Neuronal stem cell (in vitro differentiated cells): ENCODE measurements at regions not wholly inside any gene's neighbourhood (a gene's known extent, or its start where the extent isn't known, plus 50 kb on each side); places are given as distances from the start of the nearest gene placed in this dataset.
A peak's percentile ranks its signal among the peaks of the same experiment; 100 is the strongest.

Experiments
- DNase-seq: peaks from one replicate; pipeline ENCODE4 v3.0.0-alpha.2; 2013; ENCODE audit warnings: low spot score
- H2AFZ ChIP-seq: one replicate; pipeline ENCODE4 v1.6.1; 2013; ENCODE audit warnings: mild to moderate bottlenecking, low read length, inconsistent platforms
- H2AK5ac ChIP-seq: 2 replicates; pipeline ENCODE4 v1.6.1; 2013; ENCODE audit warnings: low read depth, mild to moderate bottlenecking, inconsistent platforms, low read length, moderate library complexity, mixed read lengths
- H2BK120ac ChIP-seq: 2 replicates; pipeline ENCODE4 v1.6.1; 2013; ENCODE audit warnings: low read depth, mild to moderate bottlenecking, inconsistent platforms, low read length, moderate library complexity, mixed read lengths
- H2BK12ac ChIP-seq: one replicate; pipeline ENCODE4 v1.6.1; 2013; ENCODE audit warnings: low read length, inconsistent platforms
- H2BK15ac ChIP-seq: 2 replicates; pipeline ENCODE4 v1.6.1; 2013; ENCODE audit warnings: mild to moderate bottlenecking, low read length, inconsistent platforms, mixed read lengths
- H2BK5ac ChIP-seq: one replicate; pipeline ENCODE4 v1.6.1; 2013; ENCODE audit warnings: inconsistent platforms, mild to moderate bottlenecking, low read length, moderate library complexity
- H3K14ac ChIP-seq: one replicate; pipeline ENCODE4 v1.6.1; 2013; ENCODE audit warnings: low read length, inconsistent platforms
- H3K18ac ChIP-seq: 2 replicates; pipeline ENCODE4 v1.6.1; 2013; ENCODE audit warnings: low read length, inconsistent platforms
- H3K23ac ChIP-seq: 2 replicates; pipeline ENCODE4 v1.6.1; 2013; ENCODE audit warnings: low read depth, mild to moderate bottlenecking, mixed read lengths, low read length, inconsistent platforms; ENCODE audit not compliant: poor library complexity
- H3K27ac ChIP-seq: replicated peaks from 3 replicates; pipeline ENCODE4 v1.5.1; 2013; ENCODE audit warnings: low read length, inconsistent platforms
- H3K27me3 ChIP-seq, 3 experiments: 2 replicates each; pipeline ENCODE4 v1.6.1; 2013; ENCODE audit warnings: low read length in 3 of 3, mild to moderate bottlenecking in 2 of 3, inconsistent platforms in 1 of 3, low read depth in 1 of 3, mixed read lengths in 1 of 3, moderate library complexity in 1 of 3; ENCODE audit not compliant: control insufficient read depth in 3 of 3, insufficient read depth in 3 of 3
- H3K36me3 ChIP-seq, 2 donors: replicated peaks in 1 of 2; 2 replicates each; pipeline ENCODE4 v1.6.1; 2013; ENCODE audit warnings: low read length in 2 of 2; ENCODE audit not compliant: control insufficient read depth in 2 of 2, insufficient read depth in 2 of 2
- H3K4ac ChIP-seq: 2 replicates; pipeline ENCODE4 v1.6.1; 2013; ENCODE audit warnings: inconsistent platforms, mild to moderate bottlenecking, low read length, moderate library complexity
- H3K4me1 ChIP-seq, 2 donors: 1 replicate in 1 of 2; 2 replicates in 1 of 2; pipeline ENCODE4 v1.6.1; 2013; ENCODE audit warnings: low read length in 2 of 2, low read depth in 1 of 2; ENCODE audit not compliant: control insufficient read depth in 2 of 2, insufficient read depth in 1 of 2
- H3K4me2 ChIP-seq: one replicate; pipeline ENCODE4 v1.6.1; 2013; ENCODE audit warnings: mild to moderate bottlenecking, low read length, inconsistent platforms; ENCODE audit not compliant: insufficient read depth, poor library complexity, severe bottlenecking
- H3K4me3 ChIP-seq, 2 donors: 2 replicates each; pipeline ENCODE4 v1.5.1; 2013; ENCODE audit warnings: low read length in 2 of 2, mild to moderate bottlenecking in 2 of 2, inconsistent platforms in 1 of 2, moderate library complexity in 1 of 2
- H3K79me1 ChIP-seq: one replicate; pipeline ENCODE4 v1.6.1; 2013; ENCODE audit warnings: low read depth, mild to moderate bottlenecking, inconsistent platforms, low read length, moderate library complexity
- H3K9ac ChIP-seq: one replicate; pipeline ENCODE4 v1.6.1; 2013; ENCODE audit warnings: mild to moderate bottlenecking, low read depth, low read length, inconsistent platforms; ENCODE audit not compliant: poor library complexity
- H3K9me3 ChIP-seq, 2 donors: replicated peaks in 1 of 2; 2 replicates each; pipeline versions ENCODE3 to v1.6.1; 2013; ENCODE audit warnings: low read length in 2 of 2, mild to moderate bottlenecking in 2 of 2, inconsistent platforms in 1 of 2, low read depth in 1 of 2, mixed read lengths in 1 of 2, moderate library complexity in 1 of 2; ENCODE audit not compliant: control insufficient read depth in 2 of 2, insufficient read depth in 1 of 2
- H4K8ac ChIP-seq: one replicate; pipeline ENCODE4 v1.6.1; 2013; ENCODE audit warnings: low read depth, mild to moderate bottlenecking, inconsistent platforms, low read length, moderate library complexity
- H4K91ac ChIP-seq: one replicate; pipeline ENCODE4 v1.6.1; 2013; ENCODE audit warnings: low read length, low read depth, mild to moderate bottlenecking, inconsistent platforms; ENCODE audit not compliant: poor library complexity
- WGBS, 2 donors: extraction: QIAGEN DNeasy Blood & Tissue Kit; methylation state at CpG; one replicate each; pipeline ENCODE4 v1.1.7; 2013; ENCODE audit warnings: missing lambda C conversion rate in 2 of 2, mixed read lengths in 1 of 2; ENCODE audit not compliant: insufficient read length in 2 of 2, insufficient replicate concordance in 1 of 2; ENCODE audit errors: extremely low coverage in 2 of 2; 5-methylcytosine and 5-hydroxymethylcytosine counted together

DNA sequence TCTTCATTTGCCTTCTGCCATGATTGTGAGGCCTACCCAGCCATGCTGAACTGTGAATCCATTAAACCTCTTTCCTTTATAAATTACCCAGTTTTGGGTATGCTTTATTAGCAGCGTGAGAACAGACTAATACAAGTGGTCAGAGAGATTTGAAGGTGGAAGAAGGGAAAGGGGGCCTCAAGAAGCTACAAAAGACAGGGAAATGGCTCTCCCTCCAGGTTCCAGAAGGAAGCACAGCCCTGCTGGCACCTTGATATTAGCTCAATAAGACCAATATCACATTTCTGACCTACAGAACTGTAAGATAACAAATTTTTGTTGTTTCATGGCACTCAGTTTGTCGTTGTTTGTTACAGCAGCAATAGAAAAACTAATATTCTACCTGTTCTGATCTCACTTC, 536.5 kb upstream of the MARCKS start:
- no peak overlapping the region for H3K4me3 ChIP-seq

DNA sequence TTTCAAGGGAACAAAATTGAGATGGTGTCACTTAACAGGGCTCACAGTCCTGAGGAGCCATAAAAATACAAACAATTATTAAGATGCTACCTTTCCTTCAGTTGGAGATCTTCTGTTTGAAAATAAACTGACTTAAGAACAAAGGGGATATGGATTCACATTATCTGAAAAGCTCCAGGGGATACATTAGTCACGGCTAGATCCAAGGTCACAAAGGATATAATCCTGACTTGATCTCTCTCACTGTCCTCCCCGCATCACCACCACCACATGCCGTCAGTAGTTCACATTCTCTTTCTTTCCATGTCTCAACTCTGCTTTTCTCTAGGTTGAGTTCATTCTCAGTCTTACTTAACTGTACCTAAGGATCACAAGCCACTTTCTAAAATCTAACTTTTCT, 530.4 kb upstream of the MARCKS start:
- H3K18ac ChIP-seq = no peak overlapping the region
- no peak overlapping the region for H4K91ac ChIP-seq
- no peak overlapping the region for H2BK120ac ChIP-seq
- no peak overlapping the region for H2BK12ac ChIP-seq
- no peak overlapping the region for H3K23ac ChIP-seq
- no peaks in the 10 kb centered on the region for H3K79me1 ChIP-seq
- no peaks in the 10 kb centered on the region for H3K27me3 ChIP-seq
- no peak overlapping the region for H2BK15ac ChIP-seq
- H3K9me3 ChIP-seq = no peaks in the 10 kb centered on the region
- no peaks in the 10 kb centered on the region for H3K36me3 ChIP-seq
- H3K27ac ChIP-seq = no peak overlapping the region
- no peak overlapping the region for H3K4me2 ChIP-seq
- no peak overlapping the region for H3K14ac ChIP-seq
- no peak overlapping the region for H3K4ac ChIP-seq
- no peak overlapping the region for H4K8ac ChIP-seq
- H3K4me1 ChIP-seq = peaks cover 2 to 18% of the 10 kb centered on the region in 2 donors
- DNase-seq = no peak
- no peak overlapping the region for H3K9ac ChIP-seq
- H3K4me3 ChIP-seq = no peak overlapping the region
- H2AFZ ChIP-seq = no peak overlapping the region
- H2AK5ac ChIP-seq = no peak overlapping the region
- H2BK5ac ChIP-seq = no peak overlapping the region
- whole genome bisulfite sequencing, 2 donors = no CpG with 5 or more reads among the region's 3 CpGs

More for the DNA sequence above, 536.5 kb upstream of the MARCKS start:
- Histone ChIP-seq H3K18ac (no peak overlapping the region), H3K4ac (no peak overlapping the region), H3K4me1 (peaks cover 3 to 17% of the 10 kb centered on the region in 2 donors), H3K27ac (no peak overlapping the region), H4K91ac (no peak overlapping the region), H3K79me1 (no peaks in the 10 kb centered on the region), H2BK5ac (no peak overlapping the region), H3K9me3 (peaks cover 0 to 10% of the 10 kb centered on the region in 2 donors), H4K8ac (no peak overlapping the region), H3K27me3 (no peaks in the 10 kb centered on the region), H3K4me2 (no peak overlapping the region), H2AK5ac (no peak overlapping the region), H2BK15ac (no peak overlapping the region), H2BK120ac (no peak overlapping the region), H3K14ac (no peak overlapping the region), H3K23ac (no peak overlapping the region), H3K36me3 (no peaks in the 10 kb centered on the region), H3K9ac (no peak overlapping the region), H2BK12ac (no peak overlapping the region), H2AFZ (no peak overlapping the region)
- WGBS, 2 donors = no CpG with 5 or more reads among the region's 2 CpGs
- no peak for DNase-seq

DNA sequence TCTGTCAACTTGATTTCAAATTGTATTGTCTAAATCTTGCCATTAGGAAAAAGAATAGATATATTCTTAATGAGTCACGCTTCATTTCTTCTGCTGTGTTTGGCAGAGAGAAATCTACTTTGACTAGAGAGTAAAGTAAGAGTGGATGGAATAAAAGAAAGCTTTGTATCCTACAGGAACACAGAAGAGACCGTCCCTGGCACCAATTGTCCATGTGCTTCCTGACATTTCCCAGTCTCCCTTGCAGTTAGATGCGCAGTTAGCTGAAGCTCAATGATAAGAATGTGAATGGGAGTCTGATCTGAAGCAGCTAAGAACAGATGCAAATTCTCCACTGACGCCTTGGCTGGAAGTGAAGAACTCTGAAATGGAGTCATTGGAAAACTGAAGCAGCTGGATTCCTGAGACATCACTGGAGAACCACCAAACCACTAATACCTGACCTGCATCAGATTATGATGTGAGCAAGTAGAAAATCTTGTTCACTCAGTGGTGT, 528.2 kb upstream of the MARCKS start:
- Histone ChIP-seq H2BK120ac (no peak overlapping the region), H3K4me3 (no peak overlapping the region), H3K79me1 (no peaks in the 10 kb centered on the region), H2AFZ (peak overlapping the region; percentile 75), H3K18ac (no peak overlapping the region), H4K91ac (no peak overlapping the region), H2BK15ac (no peak overlapping the region), H3K4me1 (peaks cover 2 to 18% of the 10 kb centered on the region in 2 donors), H3K9ac (no peak overlapping the region), H4K8ac (no peak overlapping the region), H3K27me3 (no peaks in the 10 kb centered on the region), H3K14ac (no peak overlapping the region), H2BK12ac (no peak overlapping the region), H3K4me2 (no peak overlapping the region), H3K9me3 (no peaks in the 10 kb centered on the region), H2BK5ac (no peak overlapping the region), H3K27ac (no peak overlapping the region), H3K36me3 (no peaks in the 10 kb centered on the region), H3K4ac (no peak overlapping the region), H3K23ac (no peak overlapping the region), H2AK5ac (no peak overlapping the region)
- no peak for DNase-seq
- no CpG with 5 or more reads among the region's 4 CpGs for WGBS, 2 donors

DNA sequence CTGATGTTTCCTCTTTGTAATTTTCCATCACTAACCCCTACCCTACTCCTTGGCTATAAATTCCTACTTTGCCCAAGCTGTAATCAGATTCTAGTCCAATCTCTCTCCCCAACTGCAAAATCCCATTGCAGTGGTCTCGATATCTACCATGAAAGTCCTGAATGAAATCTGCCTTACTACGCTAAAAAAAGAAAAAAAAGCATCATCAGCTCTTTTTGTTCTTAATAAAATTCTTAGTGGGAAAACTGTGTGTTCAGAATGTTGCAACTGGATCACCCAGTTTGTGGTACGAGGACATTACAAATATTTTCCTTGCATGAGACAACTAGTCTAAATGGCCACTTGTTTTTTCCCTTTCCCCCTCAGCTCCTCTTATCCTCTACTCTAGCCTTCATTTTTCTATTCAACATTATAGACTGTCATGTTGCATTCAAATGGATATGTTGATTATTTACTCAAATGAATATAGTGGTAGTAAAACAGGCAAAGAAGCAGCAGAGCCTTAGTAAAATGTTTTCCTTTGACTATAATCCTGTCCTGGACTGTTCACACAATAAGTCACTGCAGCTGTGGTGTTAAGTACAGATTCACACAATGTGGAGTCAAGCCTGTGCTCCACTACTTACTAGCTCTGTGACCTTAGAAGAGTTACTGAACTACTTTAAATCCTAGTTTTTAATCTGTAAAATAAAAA, 527.1 kb upstream of the MARCKS start:
- WGBS, 2 donors = no CpG with 5 or more reads among the region's 3 CpGs
- Histone ChIP-seq H3K23ac (no peak overlapping the region), H3K4me2 (no peak overlapping the region)

More for the DNA sequence above, 527.1 kb upstream of the MARCKS start:
- H3K9ac ChIP-seq = no peak overlapping the region
- H3K79me1 ChIP-seq = no peaks in the 10 kb centered on the region
- H2BK120ac ChIP-seq = no peak overlapping the region
- H3K14ac ChIP-seq = no peak overlapping the region
- H3K4me3 ChIP-seq = no peak overlapping the region
- no peaks in the 10 kb centered on the region for H3K36me3 ChIP-seq
- H2BK12ac ChIP-seq = no peak overlapping the region
- no peak overlapping the region for H2BK5ac ChIP-seq
- no peak overlapping the region for H4K8ac ChIP-seq
- H3K27ac ChIP-seq = no peak overlapping the region
- H3K18ac ChIP-seq = no peak overlapping the region
- H3K9me3 ChIP-seq = no peaks in the 10 kb centered on the region
- no peak overlapping the region for H4K91ac ChIP-seq
- no peaks in the 10 kb centered on the region for H3K27me3 ChIP-seq
- H2AFZ ChIP-seq = peak overlapping the region; percentile 35
- H3K4me1 ChIP-seq = peaks cover 2 to 18% of the 10 kb centered on the region in 2 donors
- DNase-seq = no peak
- no peak overlapping the region for H2BK15ac ChIP-seq
- no peak overlapping the region for H2AK5ac ChIP-seq
- no peak overlapping the region for H3K4ac ChIP-seq
